GM12891 (cell line): ENCODE measurements at regions not wholly inside any gene's neighbourhood (a gene's known extent, or its start where the extent isn't known, plus 50 kb on each side); places are given as distances from the start of the nearest gene placed in this dataset.
"Not testable (repeated sequence)": the region's sequence is repeated elsewhere in the genome, so short reads cannot be mapped to it uniquely, and the experiment has no call there.

ENCODE experiments used
- PAX5 ChIP-seq: IDR thresholded peaks from 2 replicates; pipeline ENCODE4 v1.6.1; 2011; ENCODE audit warnings: low read length, moderate library complexity, mild to moderate bottlenecking; ENCODE audit not compliant: insufficient read depth, severe bottlenecking
- POLR2A ChIP-seq: IDR thresholded peaks from 2 replicates; pipeline ENCODE4 v1.6.1; 2011; ENCODE audit warnings: low read depth, low read length, control low read depth
- POLR2AphosphoS5 ChIP-seq: IDR thresholded peaks from 2 replicates; pipeline ENCODE4 v1.6.1; 2011; ENCODE audit warnings: low read depth, low read length, control low read depth
- POU2F2 ChIP-seq: IDR thresholded peaks from 2 replicates; pipeline ENCODE4 v1.6.1; 2011; ENCODE audit warnings: low read depth, mild to moderate bottlenecking, control low read depth, low read length, moderate library complexity
- SPI1 ChIP-seq: IDR thresholded peaks from 2 replicates; pipeline ENCODE4 v1.6.1; 2011; ENCODE audit warnings: low read depth, low read length, control low read depth
- TAF1 ChIP-seq: IDR thresholded peaks from 2 replicates; pipeline ENCODE4 v1.6.1; 2011; ENCODE audit warnings: low read depth, low read length, control low read depth

GRCh38 chrY:22499756-22500155, 96.5 kb downstream of the RBMY1J start:
- TF ChIP-seq POLR2AphosphoS5, POLR2A, TAF1, POU2F2, PAX5, SPI1: not testable (repeated sequence)
